Urothelium cell line (cell line): ENCODE measurements at regions not wholly inside any gene's neighbourhood (a gene's known extent, or its start where the extent isn't known, plus 50 kb on each side); places are given as distances from the start of the nearest gene placed in this dataset.

Experiments
- DNase-seq: peaks from one replicate; pipeline ENCODE4 v3.0.0; 2011; ENCODE audit warnings: low spot score, mixed read lengths
- FAIRE-seq: peaks from 2 replicates; lab custom pipeline; 2011; peaks lifted over from hg19 to GRCh38; lab: Jason Lieb, UNC

DNA sequence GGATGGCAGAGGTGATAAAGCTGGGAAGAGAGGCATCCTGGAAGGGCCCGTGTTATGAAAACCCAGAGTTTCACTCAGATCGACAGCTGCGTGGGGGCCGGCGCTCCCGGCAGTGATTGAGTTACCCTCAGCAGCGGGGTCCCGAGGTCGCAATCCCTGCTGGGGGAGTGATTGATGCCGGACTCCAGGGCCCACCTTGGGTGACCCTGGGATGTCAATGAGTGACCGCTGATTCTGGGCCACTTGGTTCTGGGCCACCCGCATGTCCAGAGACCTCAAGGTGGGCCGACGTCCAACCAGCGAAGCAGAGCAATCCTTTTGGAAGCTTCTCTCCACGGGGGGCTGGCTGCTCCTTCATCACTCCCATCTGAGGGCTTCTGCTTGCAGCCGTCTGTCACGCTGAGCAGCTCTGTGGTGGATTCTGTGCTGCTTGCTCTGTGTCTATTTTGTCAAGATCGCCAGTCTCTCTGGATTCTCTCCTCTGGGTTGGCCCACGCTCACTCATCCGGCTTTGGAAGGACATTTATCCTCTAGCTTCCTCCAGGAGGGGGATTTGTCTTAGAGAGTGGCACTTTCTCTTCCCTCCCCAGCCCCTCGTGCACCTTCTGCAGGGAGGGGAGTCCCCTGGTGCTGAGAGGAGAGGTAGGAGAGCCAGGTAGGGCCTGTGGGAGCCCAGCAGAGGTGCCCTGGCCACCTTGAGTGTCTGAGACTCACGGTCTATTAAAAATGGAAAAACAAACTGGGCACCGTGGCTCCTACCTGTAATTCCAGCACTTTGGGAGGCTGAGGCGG lies 110.9 kb upstream of the C1orf174 start:
- DNase-seq = no peak
- no peak for FAIRE-seq

DNA sequence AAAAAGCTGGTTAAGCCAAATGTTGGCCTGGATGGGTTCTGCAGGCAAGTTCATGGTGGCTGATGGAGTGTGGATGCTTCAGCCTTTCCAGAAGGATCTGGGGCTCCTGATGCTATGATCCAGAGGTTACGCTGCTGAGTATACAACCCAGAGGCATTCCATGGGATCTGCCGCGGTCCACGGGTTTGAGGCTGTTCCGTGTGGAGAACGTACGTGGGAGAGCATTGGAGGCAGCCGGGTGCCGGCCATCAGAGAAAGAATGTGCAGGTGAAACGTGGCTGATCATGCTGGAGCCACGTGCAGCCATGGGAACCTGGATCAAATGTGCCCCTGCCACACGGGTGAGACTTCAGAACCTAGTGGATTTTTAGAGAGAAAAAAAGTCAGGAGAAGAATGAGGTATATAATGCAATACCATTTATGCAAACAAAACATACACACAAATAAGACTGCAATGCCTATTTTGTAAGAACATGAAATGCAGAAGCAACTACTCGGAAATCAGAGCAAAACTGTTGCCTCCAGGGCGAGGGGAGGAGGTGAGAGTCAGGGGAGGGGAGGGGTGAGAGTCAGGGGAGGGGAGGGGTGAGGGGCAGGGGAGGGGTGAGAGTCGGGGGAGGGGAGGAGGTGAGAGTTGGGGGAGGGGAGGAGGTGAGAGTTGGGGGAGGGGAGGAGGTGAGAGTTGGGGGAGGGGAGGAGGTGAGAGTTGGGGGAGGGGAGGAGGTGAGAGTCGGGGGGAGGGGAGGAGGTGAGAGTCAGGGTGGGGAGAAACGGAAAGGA lies 116.5 kb upstream of the C1orf174 start:
- FAIRE-seq = no peak

DNA sequence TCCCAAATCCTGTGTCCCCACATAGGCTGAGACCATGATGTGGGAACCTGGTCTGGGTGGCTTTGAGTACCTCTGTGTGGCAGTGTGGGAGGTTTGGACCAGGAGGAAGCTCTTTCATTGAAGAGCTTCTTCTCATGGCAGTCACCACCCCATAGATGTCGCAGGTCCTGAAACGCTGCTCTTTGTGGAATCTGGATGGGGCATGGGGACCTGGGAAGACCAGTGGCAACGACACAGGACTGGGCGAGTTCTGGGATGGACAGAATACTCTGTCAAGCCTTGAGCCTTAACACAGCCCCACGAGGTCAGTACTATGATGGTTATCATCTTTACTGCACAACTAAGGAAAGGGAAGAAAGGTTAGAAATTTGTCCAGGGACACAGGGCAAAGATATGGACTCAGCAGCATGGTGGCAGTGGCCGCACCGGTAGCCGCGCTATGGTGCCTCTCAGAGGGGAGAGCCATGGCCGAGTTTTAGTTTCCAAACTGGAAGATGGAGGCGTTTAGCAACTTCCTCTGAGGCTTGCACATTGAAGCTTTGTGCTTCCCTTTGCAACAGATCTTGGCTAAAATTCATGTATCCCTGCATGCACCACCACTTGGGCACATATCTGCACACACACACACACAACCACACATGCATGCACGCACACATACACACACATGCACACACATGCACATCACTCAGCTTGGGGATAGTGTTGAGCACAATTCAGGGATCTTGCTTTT lies 117.7 kb upstream of the C1orf174 start:
- FAIRE-seq (no peak), DNase-seq (no peak)

More for the DNA sequence above, 116.5 kb upstream of the C1orf174 start:
- no peak for DNase-seq

DNA sequence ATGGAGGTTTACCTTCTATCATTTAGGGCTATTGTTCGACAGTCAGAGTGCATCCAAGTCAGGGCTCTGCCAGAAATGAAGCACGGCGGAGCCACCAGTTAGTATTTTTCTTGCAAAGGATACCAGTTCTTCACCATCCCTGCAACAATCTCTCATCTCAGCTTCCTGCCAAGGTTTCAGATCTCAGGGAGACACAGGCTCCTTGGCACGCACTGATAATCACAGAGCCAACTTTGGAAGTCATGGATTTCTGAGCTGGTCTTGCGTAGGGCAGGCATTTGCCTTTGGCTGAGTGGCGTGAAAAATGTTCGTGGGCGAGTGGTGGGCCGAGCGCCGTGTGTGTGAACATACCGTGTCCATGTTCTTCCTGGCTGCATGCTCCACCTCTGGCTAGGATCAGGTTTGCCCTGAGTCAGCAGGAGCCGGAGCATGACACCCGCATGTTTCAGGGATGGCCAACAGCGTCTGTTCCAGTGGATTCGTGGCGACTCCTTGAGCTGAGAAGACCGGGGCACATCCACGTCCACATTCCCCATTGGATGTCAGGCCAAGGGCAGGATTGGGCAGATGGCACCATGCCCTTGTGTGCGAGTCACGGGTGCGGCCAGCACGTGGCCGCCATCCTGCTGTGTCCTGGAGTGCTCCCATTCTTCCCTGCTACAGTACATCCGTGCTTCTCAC lies 118.5 kb upstream of the C1orf174 start:
- no peak for DNase-seq
- FAIRE-seq = no peak

DNA sequence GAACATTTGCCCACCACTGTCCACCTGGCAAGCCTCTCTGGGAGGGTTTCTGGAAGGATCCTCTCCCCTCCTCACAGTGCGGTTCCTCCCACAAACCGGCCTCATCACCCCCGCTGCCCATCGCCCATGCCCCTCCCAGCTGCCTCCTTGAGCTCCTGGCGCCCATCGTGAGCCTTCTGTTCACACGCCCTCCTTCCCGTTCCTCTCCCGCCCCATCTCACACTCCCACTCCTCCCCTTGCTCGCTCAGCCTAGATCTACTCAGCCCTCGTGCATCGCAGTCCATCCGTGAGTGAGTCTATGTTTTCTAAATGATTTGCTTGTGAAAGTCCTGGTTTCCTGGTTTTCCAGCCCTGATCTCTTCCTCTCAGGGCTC lies 119.1 kb upstream of the C1orf174 start:
- no peak for FAIRE-seq
- no peak for DNase-seq

DNA sequence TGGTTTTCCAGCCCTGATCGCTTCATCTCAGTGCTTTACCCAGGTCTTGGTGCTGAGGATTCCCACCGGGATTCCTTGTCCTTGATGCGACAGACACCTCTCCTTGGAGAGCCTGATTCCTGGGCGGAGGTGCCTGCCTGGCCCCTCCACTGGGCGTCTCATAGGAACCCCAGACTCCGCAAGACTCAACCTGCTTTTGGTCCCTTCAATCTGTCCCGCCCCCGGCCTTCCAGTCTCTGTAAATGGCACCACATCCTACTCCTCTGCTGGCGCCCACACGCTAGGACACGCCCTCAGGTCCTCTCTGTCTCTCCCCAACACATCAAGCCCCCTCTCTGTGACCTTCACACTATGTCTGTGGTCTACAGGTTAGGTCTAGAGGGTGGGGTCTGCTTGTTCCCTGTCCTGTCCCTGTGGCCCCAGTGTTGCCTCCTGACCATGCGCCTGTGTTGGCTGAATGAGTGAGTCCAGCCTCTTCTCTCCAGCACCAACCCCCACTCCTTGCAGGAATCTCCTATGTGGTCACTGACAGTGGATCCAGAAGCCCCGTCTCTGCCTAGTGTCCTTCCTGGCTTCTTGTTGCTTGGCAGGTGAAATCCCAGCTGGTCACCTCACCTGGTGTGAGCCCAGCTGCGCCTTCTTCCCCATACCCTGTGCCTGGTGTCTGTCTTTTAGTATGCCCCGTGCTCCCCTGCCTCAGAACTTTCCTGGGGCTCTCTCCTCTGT lies 119.7 kb upstream of the C1orf174 start:
- DNase-seq = no peak
- FAIRE-seq = no peak

DNA sequence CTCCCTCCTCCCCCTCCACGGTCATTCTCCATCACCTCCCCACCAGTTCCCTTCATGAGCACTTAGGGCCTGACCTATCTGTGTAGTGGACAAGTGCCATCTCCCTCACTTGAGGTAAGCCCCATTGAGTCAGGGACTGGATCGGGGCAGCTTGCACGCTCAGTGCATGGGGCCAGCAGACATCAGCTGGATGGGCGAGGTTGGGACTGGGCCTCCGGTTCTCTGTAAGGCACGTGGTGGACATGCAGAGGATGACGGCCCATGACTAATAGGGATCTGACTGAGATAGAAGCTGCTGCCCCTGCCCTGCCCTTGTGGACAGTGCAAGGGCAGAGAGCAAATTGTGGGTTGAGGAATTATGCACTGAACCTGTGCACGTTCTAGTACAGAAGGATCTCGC lies 120.4 kb upstream of the C1orf174 start:
- DNase-seq = no peak
- FAIRE-seq = no peak

DNA sequence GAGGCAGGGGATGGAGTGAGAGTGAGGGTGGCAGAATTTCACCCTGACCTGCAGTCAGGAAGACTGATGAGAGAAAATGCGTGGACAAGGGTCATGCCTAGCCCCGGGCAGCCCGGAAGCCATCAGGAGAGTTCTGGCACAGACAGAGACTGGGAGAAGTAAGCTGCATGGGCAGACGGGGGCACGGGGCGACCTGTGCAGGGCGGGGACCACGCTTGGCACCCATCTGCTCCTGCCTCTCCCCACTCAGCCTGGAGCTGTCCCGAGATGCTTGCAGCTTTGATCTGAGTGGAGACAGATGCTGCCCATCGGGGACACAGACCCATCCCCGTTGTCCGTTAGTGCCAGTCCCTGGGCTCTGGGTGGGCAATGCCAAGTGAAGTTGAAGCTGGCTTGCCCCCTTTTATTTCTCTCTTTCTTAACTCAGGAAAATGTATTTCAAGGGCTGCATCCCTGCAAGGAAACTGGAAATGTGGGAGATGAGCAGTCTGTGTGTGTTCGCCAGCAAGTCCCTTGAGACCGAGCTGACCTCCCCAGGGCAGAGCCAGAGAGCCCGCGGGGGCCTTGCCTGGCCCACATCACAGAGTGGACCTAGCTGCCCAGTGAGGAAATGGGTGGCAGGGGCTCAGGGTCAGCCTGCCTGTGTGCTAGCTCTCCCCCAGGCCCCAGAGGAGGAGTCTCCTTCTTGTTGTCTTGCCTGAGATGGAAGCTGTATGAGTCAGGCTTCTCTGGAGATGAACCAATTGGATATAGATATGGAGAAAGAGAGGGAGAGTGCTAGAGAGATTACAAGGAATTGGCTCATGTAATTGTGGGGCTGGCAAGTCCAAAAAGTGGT lies 121.3 kb upstream of the C1orf174 start:
- no peak for DNase-seq
- no peak for FAIRE-seq

DNA sequence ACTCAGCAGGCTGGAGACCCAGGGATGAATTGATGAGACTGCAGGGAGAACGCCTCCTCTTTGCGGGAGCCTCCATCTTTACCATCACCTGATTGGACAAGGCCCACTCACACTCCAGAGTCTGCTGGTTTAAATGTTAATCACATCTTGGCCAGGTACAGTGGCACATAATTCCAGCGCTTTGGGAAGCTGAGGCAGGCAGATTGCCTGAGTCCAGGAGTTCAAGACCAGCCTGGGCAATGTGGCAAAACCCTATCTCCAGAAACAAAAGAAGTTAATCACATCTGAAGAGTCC lies 121.8 kb upstream of the C1orf174 start:
- no peak for DNase-seq
- no peak for FAIRE-seq

DNA sequence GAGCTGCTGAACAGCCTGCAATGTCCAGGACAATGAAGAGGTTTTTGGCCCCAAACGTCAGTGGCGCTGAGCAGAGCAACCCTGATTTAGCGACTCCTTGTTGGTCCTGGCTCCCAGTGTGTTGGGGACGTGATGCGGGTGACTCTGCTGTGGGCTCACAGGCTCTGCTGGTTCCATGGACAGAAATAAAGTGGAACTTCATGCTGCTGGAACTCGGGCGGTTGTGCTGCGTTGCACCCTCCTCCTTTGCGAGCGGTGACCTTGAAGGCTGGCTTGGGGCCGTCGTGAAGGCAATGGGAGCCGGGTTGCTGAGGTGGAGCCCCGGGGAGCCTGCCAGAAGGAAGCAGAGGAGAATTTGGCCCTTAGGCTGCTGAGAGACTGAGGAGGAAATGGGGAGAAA lies 122.6 kb upstream of the C1orf174 start:
- FAIRE-seq (no peak), DNase-seq (no peak)

DNA sequence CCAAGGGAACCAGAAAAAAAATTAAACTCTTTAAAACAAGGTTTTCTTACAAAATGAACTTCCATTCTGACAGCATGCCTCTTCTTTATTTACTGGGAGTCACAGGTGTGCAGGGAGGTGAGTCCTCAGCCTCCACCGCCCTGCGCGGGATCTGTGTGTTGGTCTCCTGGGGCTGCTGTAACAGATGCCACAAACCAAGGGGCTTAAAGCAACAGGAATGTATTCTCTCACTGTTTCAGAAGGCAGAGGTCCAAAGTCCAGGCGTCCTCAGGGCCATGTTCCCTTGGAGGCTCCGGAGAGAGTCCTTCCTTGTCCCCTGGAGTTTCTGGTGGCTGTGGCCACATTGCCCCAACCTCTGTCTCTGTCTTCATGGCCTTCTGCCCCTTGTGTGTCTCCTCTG lies 123.6 kb upstream of the C1orf174 start:
- FAIRE-seq = no peak
- no peak for DNase-seq

DNA sequence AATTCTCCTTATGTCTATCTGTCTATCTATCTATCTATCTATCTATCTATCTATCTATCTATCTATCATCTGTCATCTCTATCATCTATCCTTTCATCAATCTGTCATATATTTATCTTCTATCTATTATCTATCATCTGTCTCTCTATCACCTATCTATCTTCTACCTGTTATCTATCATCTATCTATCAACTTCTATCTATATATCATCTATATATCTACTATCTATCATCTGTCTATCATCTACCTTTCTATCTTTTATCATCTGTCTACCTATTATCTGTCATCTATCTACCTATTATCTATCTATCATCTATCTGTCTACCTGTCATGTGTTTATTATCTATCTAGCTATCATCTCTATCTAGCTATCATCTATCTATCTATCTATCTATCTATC lies 124.7 kb upstream of the C1orf174 start:
- DNase-seq (no peak), FAIRE-seq (no peak)

DNA sequence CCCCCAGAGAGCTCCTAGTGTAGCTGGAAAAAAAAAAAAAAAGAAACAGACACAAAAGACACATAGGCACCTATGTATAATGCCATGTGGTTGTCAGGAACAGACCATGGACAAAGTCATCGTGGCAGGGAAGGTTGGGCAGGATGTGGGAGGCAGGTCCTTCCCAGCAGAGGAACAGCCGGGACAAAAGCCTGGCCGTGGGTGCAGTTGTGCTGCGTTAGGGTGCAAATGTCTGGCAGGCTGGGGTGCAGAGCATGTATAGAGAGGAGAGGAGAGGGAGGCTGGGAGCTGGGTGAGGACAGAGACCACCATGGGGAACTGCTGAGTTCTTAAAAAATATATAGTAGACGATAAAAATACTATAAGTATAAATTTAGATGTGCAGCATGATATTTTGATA lies 125.7 kb upstream of the C1orf174 start:
- FAIRE-seq = no peak
- no peak for DNase-seq

DNA sequence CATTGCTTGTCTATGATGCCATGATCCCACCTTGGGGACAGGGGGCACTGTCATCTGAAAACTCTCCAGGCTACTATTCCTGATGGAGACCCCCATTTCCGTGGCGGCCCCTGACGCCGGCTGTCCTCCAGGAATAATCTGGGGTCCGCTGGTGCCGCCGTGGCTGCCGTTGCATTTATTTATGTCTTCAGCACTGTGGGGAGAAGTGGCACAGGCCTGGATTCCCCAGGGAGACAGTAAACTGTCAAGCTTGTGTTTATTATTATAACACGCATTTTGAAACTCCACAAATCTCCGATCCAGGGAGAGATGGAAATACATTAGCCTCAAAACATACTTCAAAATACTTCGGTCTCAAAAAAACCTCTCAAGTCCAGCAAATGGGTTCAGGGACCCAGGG lies 126.9 kb upstream of the C1orf174 start:
- no peak for FAIRE-seq
- DNase-seq = no peak

DNA sequence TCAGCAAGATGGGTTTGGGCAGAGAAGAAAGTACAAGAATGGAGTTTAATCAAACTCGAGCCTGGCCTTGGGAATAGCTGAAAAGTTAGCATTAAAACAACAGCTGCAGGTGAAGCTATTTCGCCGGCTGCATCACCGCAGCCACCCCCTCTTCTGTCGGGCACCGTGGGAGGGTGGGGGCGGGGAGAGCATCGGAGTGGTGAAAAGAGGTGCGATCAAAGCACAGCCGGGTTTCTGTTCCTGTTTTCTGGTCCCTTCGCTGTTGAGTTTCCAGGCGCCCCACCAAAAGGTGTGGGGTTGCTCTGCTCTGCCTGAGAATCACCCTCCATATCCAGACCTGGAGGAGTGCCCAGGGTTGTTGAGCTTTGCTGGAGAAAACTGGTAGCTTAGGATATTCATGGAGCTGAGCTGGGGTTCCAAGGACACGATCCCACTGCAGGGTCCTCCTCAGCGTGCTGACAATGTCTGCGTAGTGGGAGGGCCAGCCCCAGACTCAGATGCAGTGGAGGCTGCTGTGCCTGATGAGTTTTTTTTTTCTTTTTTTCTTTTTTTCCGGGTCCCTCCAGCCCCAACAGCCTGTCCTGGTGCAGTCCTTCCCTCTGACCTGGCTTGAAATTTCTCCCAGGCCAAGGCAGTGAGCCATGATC lies 127.5 kb upstream of the C1orf174 start:
- DNase-seq = no peak
- FAIRE-seq = no peak

DNA sequence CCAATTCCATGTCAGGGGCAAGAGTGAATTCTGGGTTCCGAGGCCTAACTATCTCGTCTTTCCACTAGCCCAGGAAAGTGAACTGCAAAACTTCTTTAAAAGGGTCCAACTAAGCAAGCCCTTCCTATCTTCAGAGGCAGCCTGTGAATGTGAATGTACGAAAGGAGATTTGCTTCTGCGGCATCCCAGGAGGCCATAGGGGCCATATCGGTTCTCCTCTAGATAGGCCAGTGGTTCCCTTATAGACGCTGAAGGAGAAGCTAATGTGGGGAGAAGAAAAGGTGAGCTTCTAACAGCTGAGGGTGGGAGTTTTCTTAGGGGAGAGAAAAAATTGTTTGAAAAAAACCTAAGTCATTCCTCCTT lies 128.0 kb upstream of the C1orf174 start:
- no peak for FAIRE-seq
- no peak for DNase-seq

DNA sequence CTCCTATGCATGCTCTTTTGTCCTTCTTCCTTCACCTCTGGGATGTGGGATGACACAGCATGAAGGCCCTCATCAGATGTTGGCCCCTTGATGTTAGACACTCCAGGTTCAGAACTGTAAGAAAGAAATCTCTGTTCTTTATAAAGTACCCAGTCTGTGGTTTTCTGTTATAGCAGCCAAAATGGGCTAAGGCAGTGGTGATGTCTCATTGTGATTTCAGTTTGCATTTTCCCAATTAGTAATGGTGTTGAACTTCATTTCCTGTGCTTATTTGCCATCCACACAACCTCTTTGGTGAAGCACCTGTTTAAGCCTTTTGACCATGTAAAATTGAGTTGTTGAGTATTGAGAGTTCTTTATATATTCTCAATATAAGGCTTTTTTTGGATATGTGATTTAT lies 129.3 kb upstream of the C1orf174 start:
- no peak for DNase-seq
- no peak for FAIRE-seq

DNA sequence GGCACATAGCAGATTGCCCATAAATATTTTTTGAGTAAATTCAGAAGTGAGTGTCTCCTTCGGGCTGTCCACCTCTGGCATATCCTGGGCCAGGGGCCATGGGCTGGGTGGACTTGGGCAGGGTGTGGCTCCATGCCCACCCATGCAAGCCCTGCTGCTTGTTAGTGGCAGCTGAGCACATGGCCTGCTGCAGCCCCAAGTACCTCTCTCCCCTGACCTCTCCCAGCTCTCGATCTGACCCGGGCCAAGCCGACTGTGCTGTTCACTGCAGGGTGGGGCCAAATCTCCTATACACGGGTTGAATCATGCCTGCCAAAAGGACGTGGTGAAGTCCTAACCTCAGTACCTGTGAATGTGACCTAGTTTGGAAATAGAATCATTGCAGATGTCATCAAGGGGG lies 132.5 kb upstream of the C1orf174 start:
- DNase-seq (no peak), FAIRE-seq (no peak)

DNA sequence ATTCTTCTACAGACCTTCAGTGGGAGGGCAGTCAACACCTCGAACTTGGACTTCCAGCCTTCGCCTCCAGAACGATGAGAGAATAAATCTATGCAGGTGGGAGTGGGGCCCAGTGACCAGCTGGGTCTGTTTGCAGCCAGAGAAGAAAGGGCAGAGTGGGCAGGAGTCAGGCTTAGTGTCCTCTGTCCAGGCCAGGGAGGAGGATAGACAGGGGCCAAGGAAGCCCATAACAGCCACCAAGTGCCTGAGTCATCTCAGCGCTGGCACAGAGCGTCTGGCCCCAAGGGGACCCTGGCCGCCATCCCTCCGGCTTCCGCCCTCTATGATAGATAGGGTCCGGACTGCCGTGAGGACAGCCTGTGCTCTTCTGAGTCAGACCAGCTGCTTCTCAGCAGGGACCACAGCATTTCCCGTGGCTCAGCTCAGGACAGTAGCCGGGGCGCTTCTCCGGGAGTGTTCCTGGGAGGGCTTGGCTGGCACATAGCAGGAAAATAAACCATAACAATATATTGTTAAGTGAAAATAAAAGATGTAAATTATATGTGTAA lies 133.1 kb upstream of the C1orf174 start:
- no peak for DNase-seq
- no peak for FAIRE-seq
